CD4-positive, alpha-beta T cell treated with Interleukin-15 for 4 hours (primary cell): ENCODE measurements at regions not wholly inside any gene's neighbourhood (a gene's known extent, or its start where the extent isn't known, plus 50 kb on each side); places are given as distances from the start of the nearest gene placed in this dataset.

Experiments used
- DNase-seq: peaks from one replicate; pipeline ENCODE4 v3.0.0-alpha.2; 2020; ENCODE audit warnings: low spot score

- no peak for DNase-seq
Observed at GRCh38 chr4:37073226-37073840, 171.2 kb upstream of the NWD2 start.

- DNase-seq, result no peak
Observed at GRCh38 chr4:37082912-37083311, 161.6 kb upstream of the NWD2 start.

- DNase-seq, result no peak
Observed at GRCh38 chr4:37095925-37096324, 148.6 kb upstream of the NWD2 start.

- no peak for DNase-seq
Observed at GRCh38 chr4:37101182-37101581, 143.4 kb upstream of the NWD2 start.

GRCh38 chr4:37101686-37102085 lies 142.9 kb upstream of the NWD2 start:
- no peak for DNase-seq

- DNase-seq, result no peak
Observed at GRCh38 chr4:37109756-37110155, 134.8 kb upstream of the NWD2 start.

- no peak for DNase-seq
Observed at GRCh38 chr4:37124800-37125199, 119.7 kb upstream of the NWD2 start.

- no peak for DNase-seq
Observed at GRCh38 chr4:37126051-37126450, 118.5 kb upstream of the NWD2 start.

- no peak for DNase-seq
Observed at GRCh38 chr4:37130465-37130864, 114.1 kb upstream of the NWD2 start.

GRCh38 chr4:37132351-37132974 lies 112.1 kb upstream of the NWD2 start:
- no peak for DNase-seq

- DNase-seq, result no peak
Observed at GRCh38 chr4:37132975-37133360, 111.6 kb upstream of the NWD2 start.

GRCh38 chr4:37138019-37138653 lies 106.4 kb upstream of the NWD2 start:
- no peak for DNase-seq

- no peak for DNase-seq
Observed at GRCh38 chr4:37138789-37139188, 105.8 kb upstream of the NWD2 start.

- DNase-seq, result no peak
Observed at GRCh38 chr4:37139987-37140386, 104.6 kb upstream of the NWD2 start.

GRCh38 chr4:37146260-37146659 lies 98.3 kb upstream of the NWD2 start:
- DNase-seq, result no peak

- no peak for DNase-seq
Observed at GRCh38 chr4:37157476-37158167, 86.9 kb upstream of the NWD2 start.

GRCh38 chr4:37160653-37161052 lies 83.9 kb upstream of the NWD2 start:
- DNase-seq, result no peak

GRCh38 chr4:37165844-37166243 lies 78.7 kb upstream of the NWD2 start:
- DNase-seq, result no peak

GRCh38 chr4:37169956-37170355 lies 74.6 kb upstream of the NWD2 start:
- no peak for DNase-seq

- no peak for DNase-seq
Observed at GRCh38 chr4:37188100-37188499, 56.4 kb upstream of the NWD2 start.
